GM18951 (cell line): ENCODE measurements at regions not wholly inside any gene's neighbourhood (a gene's known extent, or its start where the extent isn't known, plus 50 kb on each side); places are given as distances from the start of the nearest gene placed in this dataset.
"Not testable (repeated sequence)": the region's sequence is repeated elsewhere in the genome, so short reads cannot be mapped to it uniquely, and the experiment has no call there.

ENCODE experiments used
- POLR2A ChIP-seq: IDR thresholded peaks from 4 replicates; pipeline ENCODE4 v1.6.1; 2011; ENCODE audit warnings: mild to moderate bottlenecking; ENCODE audit not compliant: insufficient read length, insufficient read depth; ENCODE audit errors: extremely low read depth
- in situ Hi-C: fragments of 300-500 bp; cut with MboI; formaldehyde crosslinking; loops from one replicate; pipeline ENCODE4 v1.12.0; 2022; ENCODE audit warnings: low sequenced_read_pairs, mixed read lengths, inconsistent platforms; ENCODE audit not compliant: unreplicated experiment

DNA sequence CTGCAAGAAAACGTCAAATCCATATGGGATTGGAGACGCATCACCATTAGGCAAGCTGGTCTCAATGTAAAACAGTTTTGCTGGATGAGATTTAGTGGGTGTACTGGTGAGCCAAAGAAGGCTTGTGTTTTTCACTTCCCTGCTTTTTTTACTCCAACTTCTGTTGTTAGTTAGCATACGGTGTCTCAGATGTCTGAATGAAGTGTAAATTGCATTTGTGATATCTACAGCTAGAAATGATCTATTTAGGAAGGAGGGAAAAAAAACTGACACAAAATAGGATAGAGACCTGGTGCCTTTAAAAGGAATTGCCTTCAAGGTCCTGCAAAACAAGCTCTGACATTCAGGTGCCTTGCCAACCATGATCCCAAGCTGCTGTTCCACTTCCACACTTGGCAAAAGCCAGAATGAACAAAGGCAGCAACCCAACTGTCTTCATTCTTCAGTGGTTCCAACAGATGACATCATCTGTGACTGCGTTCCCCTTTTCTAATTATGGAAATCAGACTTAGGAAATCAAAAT, 104.2 kb upstream of the RAI14 start:
- no peak for TF ChIP-seq POLR2A
- in situ Hi-C loops: no loop called here

DNA sequence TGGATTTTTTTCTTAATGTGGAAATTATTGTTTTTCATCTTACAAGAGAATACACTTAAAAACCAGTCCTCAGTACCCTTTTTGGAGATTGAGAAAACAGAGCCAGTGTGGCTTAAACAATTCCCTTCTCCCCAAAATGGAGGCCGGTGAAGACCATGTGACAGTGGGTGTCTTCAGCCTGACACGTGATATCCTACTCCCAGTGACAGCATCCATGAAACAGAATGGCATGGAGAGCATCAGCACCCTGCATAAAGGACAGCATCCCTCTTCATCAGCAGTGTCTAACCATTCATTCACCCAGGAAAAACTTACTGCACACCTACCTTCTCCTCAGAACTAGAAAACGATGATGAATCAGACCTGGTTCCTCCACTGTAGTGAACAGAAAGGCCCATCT, 103.4 kb upstream of the RAI14 start:
- in situ Hi-C loops: no loop called here
- no peak for TF ChIP-seq POLR2A

- no peak for TF ChIP-seq POLR2A
Observed at GRCh38 chr5:34553581-34553980, 102.5 kb upstream of the RAI14 start.

GRCh38 chr5:34554641-34555040, 101.5 kb upstream of the RAI14 start:
- in situ Hi-C loops: no loop called here
- no peak for TF ChIP-seq POLR2A

More at GRCh38 chr5:34553581-34553980, 102.5 kb upstream of the RAI14 start:
- in situ Hi-C loops: no loop called here

- no peak for TF ChIP-seq POLR2A
- in situ Hi-C loops: no loop called here
Observed at GRCh38 chr5:34555699-34556508, 100.2 kb upstream of the RAI14 start.

- in situ Hi-C loops: no loop called here
- TF ChIP-seq POLR2A: no peak
Observed at GRCh38 chr5:34556509-34556782, 99.7 kb upstream of the RAI14 start.

- in situ Hi-C loops: not testable (repeated sequence)
Observed at GRCh38 chr5:34561581-34561980, 94.5 kb upstream of the RAI14 start.

DNA sequence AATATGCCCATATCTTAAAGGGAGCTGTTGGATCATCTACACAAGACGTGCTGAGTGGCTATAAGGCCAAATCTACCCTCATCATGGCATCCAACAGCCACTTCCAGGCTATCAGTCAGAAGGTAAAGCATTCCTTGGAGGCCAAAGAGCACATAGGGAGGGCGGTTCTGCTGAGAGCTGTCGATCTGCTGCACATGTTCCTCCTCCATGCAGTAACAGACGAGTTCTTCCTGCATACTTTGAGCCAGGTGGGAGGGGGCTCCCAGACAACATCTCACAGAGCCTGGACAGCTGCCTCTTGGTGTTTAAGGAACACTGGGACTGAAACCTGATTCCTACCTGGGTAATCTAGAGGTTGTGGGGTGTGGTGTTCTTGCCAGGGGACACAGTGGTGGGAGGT, 93.3 kb upstream of the RAI14 start:
- no peak for TF ChIP-seq POLR2A
- in situ Hi-C loops: no loop called here

DNA sequence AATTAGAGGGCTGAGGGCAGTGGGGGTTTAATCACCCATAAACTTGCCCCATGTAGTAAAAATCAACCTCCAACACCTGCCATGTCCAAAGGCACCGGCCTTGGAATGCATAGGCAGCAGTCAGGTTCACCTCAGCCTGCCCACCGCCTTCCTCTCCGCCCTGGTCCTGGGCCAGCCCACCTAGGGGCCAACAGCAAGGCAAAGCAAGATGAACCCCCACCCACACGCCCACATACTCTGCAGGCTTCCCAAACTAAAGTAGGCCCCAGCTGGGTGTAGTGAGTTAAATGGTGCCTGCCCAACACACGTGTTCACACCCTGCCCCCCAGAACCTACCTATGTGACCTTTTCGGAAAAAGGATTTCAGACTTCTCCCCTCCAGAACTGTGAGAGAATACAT, 92.9 kb upstream of the RAI14 start:
- in situ Hi-C loops: no loop called here
- TF ChIP-seq POLR2A: no peak

GRCh38 chr5:34563931-34564709, 92.0 kb upstream of the RAI14 start:
- in situ Hi-C loops: no loop called here
- TF ChIP-seq POLR2A: no peak

DNA sequence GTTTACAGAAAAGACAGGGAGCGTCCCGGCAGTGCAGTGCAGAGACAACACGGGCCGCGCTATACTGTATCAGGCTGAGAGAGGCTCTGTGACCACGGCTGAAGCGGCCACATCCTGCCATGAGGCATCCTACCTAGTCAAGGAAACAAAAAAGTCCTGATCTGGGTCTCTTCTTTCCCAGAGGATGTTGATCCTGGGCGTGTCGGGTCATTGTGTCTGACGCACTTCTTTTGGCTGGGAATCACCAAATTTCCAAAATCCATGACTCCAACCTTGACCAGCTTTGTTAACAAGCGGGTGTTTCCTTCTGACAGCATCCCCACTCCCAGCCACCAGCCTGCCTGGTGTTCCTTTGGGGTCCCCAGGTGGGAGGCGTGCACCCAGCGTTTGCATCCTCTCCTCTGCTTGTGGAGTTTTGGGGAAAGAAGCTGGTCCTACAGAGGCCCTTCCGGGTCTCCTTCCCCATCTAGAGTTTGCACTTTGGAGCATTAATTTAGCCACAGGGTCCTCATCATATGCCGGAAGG, 91.4 kb upstream of the RAI14 start:
- in situ Hi-C loops: no loop called here
- no peak for TF ChIP-seq POLR2A

DNA sequence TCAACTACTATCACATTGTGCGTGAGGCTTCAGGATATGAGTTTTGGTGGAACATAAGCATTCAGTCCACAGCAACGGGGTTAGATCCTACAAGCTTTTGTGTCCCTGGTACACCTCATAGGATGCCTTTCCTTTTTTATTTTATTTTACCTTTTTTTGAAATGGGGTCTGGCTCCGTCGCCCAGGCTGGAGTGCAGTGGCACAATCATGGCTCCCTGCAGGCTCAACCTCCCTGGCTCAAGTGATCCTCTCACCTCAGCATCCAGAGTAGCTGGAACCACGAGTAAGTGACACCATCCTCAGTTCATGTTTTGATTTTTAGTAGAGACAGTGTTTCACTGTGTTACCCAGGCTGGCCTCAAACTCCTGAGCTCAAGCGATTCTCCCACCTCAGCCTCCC, 86.0 kb upstream of the RAI14 start:
- in situ Hi-C loops: no loop called here

DNA sequence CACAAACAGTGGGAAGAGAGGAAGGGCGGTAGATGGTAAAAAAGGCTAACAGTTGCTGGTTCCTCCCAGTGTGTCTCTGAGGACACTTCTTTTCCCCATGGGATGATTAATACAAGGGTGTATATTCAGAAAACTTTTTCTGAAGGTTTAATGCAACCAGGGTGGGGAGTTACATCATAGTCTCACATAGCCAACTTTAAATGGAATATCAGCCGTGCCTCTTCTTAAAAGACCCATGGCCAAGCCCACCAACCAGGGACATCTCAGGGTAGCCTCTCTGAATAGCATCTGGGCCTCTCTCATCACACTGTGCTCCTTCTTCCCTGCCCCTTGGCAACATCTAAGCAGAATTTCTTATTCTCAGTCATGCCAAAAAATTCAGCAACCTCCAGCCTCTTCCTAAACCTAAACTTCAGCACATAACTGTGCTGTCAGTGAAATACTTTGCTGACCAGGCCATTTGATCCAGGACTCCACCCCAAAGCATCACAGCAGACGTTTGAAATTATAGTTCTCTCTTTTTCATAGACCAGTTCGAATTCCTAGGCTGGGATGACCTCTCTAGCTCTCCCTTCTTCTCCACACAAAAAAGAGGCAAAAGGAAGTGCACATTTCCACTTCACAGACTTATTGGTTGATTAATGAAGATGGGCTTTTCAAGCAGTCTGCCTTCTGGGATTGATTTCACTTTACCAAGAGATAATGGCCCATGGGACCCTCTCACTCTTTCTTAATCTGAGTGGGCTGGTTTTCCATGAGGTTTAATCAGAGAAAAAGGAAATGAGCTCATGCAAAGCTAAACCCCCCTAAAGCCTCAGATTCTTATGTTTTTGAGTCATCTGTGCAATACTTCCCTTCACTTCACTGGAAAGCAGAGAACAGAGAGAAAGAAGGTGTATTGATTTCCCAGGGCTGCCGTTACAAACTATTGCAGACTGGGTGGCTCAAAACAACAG, 85.1 kb upstream of the RAI14 start:
- in situ Hi-C loops: no loop called here
- no peak for TF ChIP-seq POLR2A

More for the DNA sequence above, 86.0 kb upstream of the RAI14 start:
- TF ChIP-seq POLR2A: no peak

DNA sequence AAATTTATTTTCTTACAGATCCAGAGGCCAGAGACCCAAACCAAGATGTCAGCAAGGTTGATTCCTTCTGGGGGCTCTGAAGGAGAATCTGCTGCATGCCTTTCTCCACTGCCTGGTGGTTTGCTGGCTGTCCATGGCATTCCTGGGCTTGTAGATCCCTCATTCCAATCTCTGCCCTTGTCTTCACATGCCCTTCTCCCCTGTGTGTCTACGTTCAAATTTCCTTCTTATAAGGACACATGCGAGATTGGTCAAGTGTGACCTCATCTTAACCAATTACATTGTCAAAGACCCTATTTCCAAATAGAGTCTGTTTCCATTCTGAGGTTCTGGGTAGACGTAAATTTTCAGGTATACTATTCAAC, 84.5 kb upstream of the RAI14 start:
- in situ Hi-C loops: no loop called here
- no peak for TF ChIP-seq POLR2A
